ENCODE measurements at regions not wholly inside any gene's neighbourhood (a gene's known extent, or its start where the extent isn't known, plus 50 kb on each side); places are given as distances from the start of the nearest gene placed in this dataset.

DNA sequence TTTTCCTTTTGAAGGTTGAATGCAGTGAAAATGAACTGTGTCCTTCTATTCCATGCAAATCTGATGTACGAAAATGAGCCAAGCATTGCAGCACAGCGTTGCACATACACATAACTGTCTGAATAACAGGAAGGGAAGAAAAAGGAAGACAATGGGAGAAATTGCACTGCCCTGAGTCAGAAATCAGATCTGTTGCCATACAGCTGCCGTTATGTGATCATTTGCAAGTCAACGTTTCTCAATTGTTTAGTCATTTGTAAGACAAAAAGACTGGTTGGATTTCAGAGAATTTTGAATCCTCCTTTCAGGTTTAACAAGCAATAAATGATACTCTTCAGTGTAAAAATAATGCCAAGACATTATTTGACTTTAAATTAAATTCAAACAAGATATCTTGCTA lies 284.1 kb downstream of the DSEL start:
- H3K27me3 ChIP-seq (ENCODE audit: control insufficient read depth, insufficient read depth, low read length), result no peaks in the 10 kb centered on the region
- H3K36me3 ChIP-seq (ENCODE audit: control insufficient read depth, insufficient read depth, low read length), result no peaks in the 10 kb centered on the region
- no peak overlapping the region for H3K27ac ChIP-seq (ENCODE audit: low read depth, low read length)
- H3K4me1 ChIP-seq (ENCODE audit: control insufficient read depth, insufficient read depth, low read length), result no peaks in the 10 kb centered on the region
- no peak for DNase-seq (ENCODE audit: low read depth in 4 of 6, low spot score in 6 of 6)
- H3K9me3 ChIP-seq (ENCODE audit: control insufficient read depth, insufficient read depth, low read length), result no peaks in the 10 kb centered on the region
- H3K4me3 ChIP-seq (ENCODE audit: low read depth, low read length), result no peak overlapping the region
- WGBS (ENCODE audit: insufficient coverage), result 56% methylated on average over 1 of the region's 4 CpGs

DNA sequence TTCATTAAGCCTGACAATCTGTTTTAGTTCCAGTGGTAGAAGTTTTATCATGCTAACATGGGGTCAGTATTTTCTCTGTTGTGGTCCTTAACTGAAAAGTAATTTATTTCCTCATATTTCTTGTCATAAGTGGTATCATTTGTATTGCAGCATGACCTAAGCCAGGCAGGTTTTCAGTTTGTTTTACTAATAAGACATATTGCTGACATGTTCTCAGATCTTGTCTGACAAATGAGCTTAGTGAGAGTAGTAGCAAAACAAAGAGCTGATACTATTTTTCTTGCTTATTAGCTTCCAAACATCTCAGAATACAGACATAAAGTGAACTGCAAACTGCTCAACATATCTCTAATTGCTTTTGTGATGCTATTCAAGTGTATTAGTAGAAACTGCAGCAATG lies 293.6 kb downstream of the DSEL start:
- DNase-seq (ENCODE audit: low read depth in 4 of 6, low spot score in 6 of 6), result peak in 1 of 6 donors; percentile 19
- Histone ChIP-seq H3K27ac (ENCODE audit: low read depth, low read length) (no peak overlapping the region), H3K9me3 (ENCODE audit: control insufficient read depth, insufficient read depth, low read length) (no peaks in the 10 kb centered on the region), H3K4me1 (ENCODE audit: control insufficient read depth, insufficient read depth, low read length) (no peaks in the 10 kb centered on the region), H3K27me3 (ENCODE audit: control insufficient read depth, insufficient read depth, low read length) (no peaks in the 10 kb centered on the region), H3K4me3 (ENCODE audit: low read depth, low read length) (no peak overlapping the region), H3K36me3 (ENCODE audit: control insufficient read depth, insufficient read depth, low read length) (no peaks in the 10 kb centered on the region)

DNA sequence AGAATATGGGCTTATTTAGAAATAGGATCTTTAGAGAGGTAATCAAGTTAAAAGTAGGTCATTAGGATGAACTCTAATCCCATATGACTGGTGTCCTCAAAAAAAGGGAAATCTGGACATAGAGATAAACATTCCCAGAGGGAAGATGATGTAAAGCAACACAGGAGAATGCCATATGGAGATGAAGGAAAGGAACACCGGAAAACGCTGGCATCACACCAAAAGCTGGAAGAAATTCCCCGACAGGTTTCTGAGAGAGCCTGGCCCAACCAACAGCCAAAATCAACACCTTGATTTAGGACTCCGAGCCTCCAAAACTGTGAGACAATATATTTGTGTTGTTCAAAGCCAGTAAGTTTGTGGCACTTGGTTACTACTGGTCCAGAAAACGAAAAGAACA lies 296.7 kb downstream of the DSEL start:
- 78% methylated on average over 3 of the region's 5 CpGs for WGBS (ENCODE audit: insufficient coverage)
- H3K27me3 ChIP-seq (ENCODE audit: control insufficient read depth, insufficient read depth, low read length), result no peaks in the 10 kb centered on the region
- no peak for DNase-seq (ENCODE audit: low read depth in 4 of 6, low spot score in 6 of 6)
- H3K27ac ChIP-seq (ENCODE audit: low read depth, low read length), result no peak overlapping the region
- H3K4me1 ChIP-seq (ENCODE audit: control insufficient read depth, insufficient read depth, low read length), result no peaks in the 10 kb centered on the region
- no peak overlapping the region for H3K4me3 ChIP-seq (ENCODE audit: low read depth, low read length)
- no peaks in the 10 kb centered on the region for H3K9me3 ChIP-seq (ENCODE audit: control insufficient read depth, insufficient read depth, low read length)
- H3K36me3 ChIP-seq (ENCODE audit: control insufficient read depth, insufficient read depth, low read length), result no peaks in the 10 kb centered on the region

DNA sequence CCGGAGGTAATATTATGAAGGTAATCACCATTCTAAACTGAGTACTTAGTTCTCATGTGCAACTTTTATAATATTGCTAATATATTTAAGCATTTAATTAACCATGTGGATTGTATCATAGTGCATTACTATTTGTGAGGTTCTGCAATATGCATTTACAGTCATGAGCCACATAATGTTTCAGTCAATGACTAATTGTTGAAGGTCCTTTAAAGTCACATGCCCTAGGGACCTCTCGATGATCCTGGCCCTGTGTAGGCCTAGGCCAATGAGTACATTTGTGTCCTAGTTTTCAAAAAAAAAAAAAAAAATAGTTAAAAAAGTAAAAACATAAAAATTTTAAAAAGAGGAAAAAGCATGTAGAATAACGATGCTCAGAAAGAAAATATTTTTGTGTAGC lies 298.0 kb downstream of the DSEL start:
- WGBS (ENCODE audit: insufficient coverage), result no CpG with 5 or more reads among the region's 3 CpGs
- Histone ChIP-seq H3K9me3 (ENCODE audit: control insufficient read depth, insufficient read depth, low read length) (no peaks in the 10 kb centered on the region), H3K4me3 (ENCODE audit: low read depth, low read length) (no peak overlapping the region), H3K36me3 (ENCODE audit: control insufficient read depth, insufficient read depth, low read length) (no peaks in the 10 kb centered on the region), H3K4me1 (ENCODE audit: control insufficient read depth, insufficient read depth, low read length) (no peaks in the 10 kb centered on the region), H3K27ac (ENCODE audit: low read depth, low read length) (no peak overlapping the region), H3K27me3 (ENCODE audit: control insufficient read depth, insufficient read depth, low read length) (no peaks in the 10 kb centered on the region)
- DNase-seq (ENCODE audit: low read depth in 4 of 6, low spot score in 6 of 6), result no peak

DNA sequence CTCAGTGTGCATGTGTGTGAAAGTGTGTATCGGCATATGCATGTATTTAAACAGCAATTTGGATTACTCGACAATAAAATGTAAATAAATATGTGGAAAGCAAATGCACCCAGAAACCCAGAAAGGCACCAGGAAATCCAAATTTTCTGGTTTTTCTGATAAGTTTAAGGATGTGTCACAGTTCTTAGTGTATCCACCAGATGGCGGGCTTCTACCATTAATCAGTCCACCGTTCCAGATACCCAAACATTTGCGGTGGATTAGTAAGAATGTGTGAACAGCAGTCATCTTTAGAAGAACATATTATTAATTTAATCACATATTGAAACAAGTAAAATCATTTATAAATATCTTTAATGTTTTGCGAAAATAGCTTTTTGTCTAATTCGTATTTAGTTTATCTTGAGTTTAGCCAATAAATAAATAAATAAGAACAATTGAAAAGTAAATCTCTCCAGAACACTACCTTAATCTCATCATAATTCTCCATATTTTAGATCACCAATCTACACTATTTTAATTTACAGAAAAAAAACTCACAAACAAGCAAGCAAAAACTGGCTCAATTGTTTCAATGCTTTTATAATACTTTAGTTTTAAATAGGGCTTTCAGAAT lies 298.9 kb downstream of the DSEL start:
- Histone ChIP-seq H3K9me3 (ENCODE audit: control insufficient read depth, insufficient read depth, low read length) (no peaks in the 10 kb centered on the region), H3K4me1 (ENCODE audit: control insufficient read depth, insufficient read depth, low read length) (no peaks in the 10 kb centered on the region), H3K36me3 (ENCODE audit: control insufficient read depth, insufficient read depth, low read length) (no peaks in the 10 kb centered on the region), H3K27me3 (ENCODE audit: control insufficient read depth, insufficient read depth, low read length) (no peaks in the 10 kb centered on the region), H3K27ac (ENCODE audit: low read depth, low read length) (no peak overlapping the region), H3K4me3 (ENCODE audit: low read depth, low read length) (no peak overlapping the region)
- peak; percentile 43 to 93 (median 62) for DNase-seq (ENCODE audit: low read depth in 4 of 6, low spot score in 6 of 6)
- WGBS (ENCODE audit: insufficient coverage), result no CpG with 5 or more reads among the region's 7 CpGs

DNA sequence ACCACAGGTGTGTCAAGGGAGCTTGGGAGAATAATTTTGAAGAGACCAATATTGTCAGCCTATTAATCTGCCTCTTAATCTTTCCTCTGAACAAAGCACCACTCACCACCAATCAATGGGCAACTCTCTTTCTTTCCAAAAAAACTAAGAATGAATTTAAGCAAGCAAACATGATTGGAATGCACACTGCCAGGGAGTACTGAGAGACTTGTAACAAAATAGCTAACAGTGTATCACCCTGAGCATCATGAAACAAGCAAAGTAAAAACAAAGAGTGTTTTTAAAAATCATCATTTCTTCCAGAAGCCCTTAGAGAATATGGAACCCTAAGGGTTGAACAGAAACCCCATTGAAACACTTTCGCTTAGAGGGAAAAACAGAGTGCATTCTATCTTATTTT lies 299.7 kb downstream of the DSEL start:
- Histone ChIP-seq H3K4me3 (ENCODE audit: low read depth, low read length) (no peak overlapping the region), H3K27me3 (ENCODE audit: control insufficient read depth, insufficient read depth, low read length) (no peaks in the 10 kb centered on the region), H3K27ac (ENCODE audit: low read depth, low read length) (no peak overlapping the region), H3K36me3 (ENCODE audit: control insufficient read depth, insufficient read depth, low read length) (no peaks in the 10 kb centered on the region), H3K9me3 (ENCODE audit: control insufficient read depth, insufficient read depth, low read length) (no peaks in the 10 kb centered on the region), H3K4me1 (ENCODE audit: control insufficient read depth, insufficient read depth, low read length) (no peaks in the 10 kb centered on the region)
- WGBS (ENCODE audit: insufficient coverage), result no CpG with 5 or more reads among the region's 1 CpG
- no peak for DNase-seq (ENCODE audit: low read depth in 4 of 6, low spot score in 6 of 6)

DNA sequence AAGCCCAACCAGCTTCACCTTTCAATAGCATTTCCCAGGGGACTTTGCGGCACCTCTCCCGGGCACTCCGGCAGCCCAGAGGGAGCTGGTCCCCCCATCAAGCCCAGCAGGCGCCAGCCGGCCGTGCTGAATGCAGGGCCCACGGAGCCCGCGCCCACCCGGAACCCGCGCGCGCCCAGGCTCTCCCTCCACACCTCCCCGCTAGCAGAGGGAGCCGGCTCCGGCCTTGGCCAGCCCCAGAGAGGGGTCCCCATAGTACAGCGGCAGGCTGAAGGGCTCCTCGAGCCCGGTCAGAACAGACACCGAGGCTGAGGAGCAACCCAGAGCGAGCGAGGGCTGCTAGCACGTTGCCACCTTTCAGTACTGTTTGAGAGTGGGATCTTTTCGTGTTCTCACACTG lies 300.8 kb downstream of the DSEL start:
- Histone ChIP-seq H3K36me3 (ENCODE audit: control insufficient read depth, insufficient read depth, low read length) (no peaks in the 10 kb centered on the region), H3K27ac (ENCODE audit: low read depth, low read length) (no peak overlapping the region), H3K9me3 (ENCODE audit: control insufficient read depth, insufficient read depth, low read length) (no peaks in the 10 kb centered on the region), H3K27me3 (ENCODE audit: control insufficient read depth, insufficient read depth, low read length) (no peaks in the 10 kb centered on the region), H3K4me3 (ENCODE audit: low read depth, low read length) (no peak overlapping the region), H3K4me1 (ENCODE audit: control insufficient read depth, insufficient read depth, low read length) (no peaks in the 10 kb centered on the region)
- 94% methylated on average over 21 of the region's 25 CpGs for WGBS (ENCODE audit: insufficient coverage)
- no peak for DNase-seq (ENCODE audit: low read depth in 4 of 6, low spot score in 6 of 6)

DNA sequence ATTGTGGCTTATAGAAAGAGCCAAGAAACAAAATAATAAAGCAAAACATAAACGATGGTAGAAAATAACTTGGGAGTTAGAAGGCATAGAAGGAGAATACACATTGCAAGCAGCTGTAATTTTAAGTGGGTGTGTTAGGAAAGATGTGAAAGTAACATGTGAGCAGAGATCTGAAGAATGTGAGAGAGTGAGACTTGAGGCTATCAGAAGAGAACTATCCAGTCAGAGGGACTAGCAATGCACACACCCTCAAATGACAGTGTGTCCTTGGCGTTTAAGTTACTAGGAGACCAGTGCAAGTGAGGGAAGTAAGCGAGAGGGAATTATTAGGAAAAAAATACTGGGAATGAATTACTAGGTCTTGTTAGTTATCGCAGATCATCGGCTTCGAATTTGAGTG lies 304.9 kb downstream of the DSEL start:
- 90% methylated on average over 6 of the region's 6 CpGs for WGBS (ENCODE audit: insufficient coverage)
- DNase-seq (ENCODE audit: low read depth in 4 of 6, low spot score in 6 of 6), result no peak
- H3K9me3 ChIP-seq (ENCODE audit: control insufficient read depth, insufficient read depth, low read length), result no peaks in the 10 kb centered on the region
- H3K4me1 ChIP-seq (ENCODE audit: control insufficient read depth, insufficient read depth, low read length), result no peaks in the 10 kb centered on the region
- no peaks in the 10 kb centered on the region for H3K36me3 ChIP-seq (ENCODE audit: control insufficient read depth, insufficient read depth, low read length)
- no peak overlapping the region for H3K4me3 ChIP-seq (ENCODE audit: low read depth, low read length)
- no peak overlapping the region for H3K27ac ChIP-seq (ENCODE audit: low read depth, low read length)
- no peaks in the 10 kb centered on the region for H3K27me3 ChIP-seq (ENCODE audit: control insufficient read depth, insufficient read depth, low read length)

DNA sequence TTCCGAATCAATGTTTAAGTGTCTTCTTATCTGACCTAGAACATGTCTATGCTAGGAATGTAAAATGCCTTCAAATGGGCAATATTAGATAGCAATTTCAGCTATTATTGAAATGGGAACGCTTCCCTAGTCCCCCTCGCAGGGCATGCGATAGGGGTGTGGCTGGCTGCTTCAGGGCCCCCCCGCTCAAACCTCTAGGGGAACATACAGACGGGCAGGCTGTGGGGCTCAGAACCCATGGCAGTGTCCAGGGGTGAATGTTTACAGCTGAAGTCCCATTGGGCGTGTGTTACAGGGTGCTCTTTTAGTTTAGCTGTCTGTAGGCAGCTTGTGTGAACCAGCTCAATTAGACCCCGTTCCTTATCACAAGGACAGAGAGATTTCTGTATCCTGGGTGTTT lies 315.9 kb downstream of the DSEL start:
- Histone ChIP-seq H3K27ac (ENCODE audit: low read depth, low read length) (no peak overlapping the region), H3K9me3 (ENCODE audit: control insufficient read depth, insufficient read depth, low read length) (no peaks in the 10 kb centered on the region), H3K36me3 (ENCODE audit: control insufficient read depth, insufficient read depth, low read length) (no peaks in the 10 kb centered on the region), H3K4me3 (ENCODE audit: low read depth, low read length) (no peak overlapping the region), H3K4me1 (ENCODE audit: control insufficient read depth, insufficient read depth, low read length) (no peaks in the 10 kb centered on the region), H3K27me3 (ENCODE audit: control insufficient read depth, insufficient read depth, low read length) (no peaks in the 10 kb centered on the region)
- 77% methylated on average over 7 of the region's 8 CpGs for WGBS (ENCODE audit: insufficient coverage)
- DNase-seq (ENCODE audit: low read depth in 4 of 6, low spot score in 6 of 6), result no peak

DNA sequence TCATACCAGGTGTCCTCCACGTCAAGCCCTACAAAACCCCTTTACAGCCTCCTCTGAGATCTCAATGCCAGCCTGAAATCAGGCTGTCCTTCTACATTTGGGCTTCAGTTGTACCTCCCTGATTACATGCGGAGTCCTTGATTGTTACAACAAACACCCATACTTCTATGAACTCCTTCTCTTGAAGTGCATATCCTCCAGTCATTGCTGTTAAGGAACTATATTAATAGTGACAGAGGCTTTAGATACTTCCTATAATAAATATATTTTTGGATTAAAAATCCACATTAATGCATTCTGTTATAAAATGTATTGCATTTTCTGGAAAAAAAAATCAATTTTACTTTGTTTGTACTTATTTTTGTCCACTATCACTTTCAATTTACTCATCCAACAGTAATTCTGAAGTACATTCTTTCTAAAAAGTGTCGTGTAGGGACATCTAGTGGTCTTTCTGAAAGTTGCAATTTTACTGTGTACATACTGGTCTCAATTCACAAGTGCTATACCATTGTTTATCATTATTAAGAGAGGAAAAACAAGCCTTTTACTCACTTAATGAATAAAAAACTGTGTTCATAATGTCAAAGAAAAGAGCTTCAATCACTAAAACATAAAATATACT lies 316.4 kb downstream of the DSEL start:
- Histone ChIP-seq H3K36me3 (ENCODE audit: control insufficient read depth, insufficient read depth, low read length) (no peaks in the 10 kb centered on the region), H3K27me3 (ENCODE audit: control insufficient read depth, insufficient read depth, low read length) (no peaks in the 10 kb centered on the region), H3K4me1 (ENCODE audit: control insufficient read depth, insufficient read depth, low read length) (no peaks in the 10 kb centered on the region), H3K27ac (ENCODE audit: low read depth, low read length) (no peak overlapping the region), H3K4me3 (ENCODE audit: low read depth, low read length) (no peak overlapping the region), H3K9me3 (ENCODE audit: control insufficient read depth, insufficient read depth, low read length) (no peaks in the 10 kb centered on the region)
- peak; percentile 60 to 95 (median 68) for DNase-seq (ENCODE audit: low read depth in 4 of 6, low spot score in 6 of 6)
- WGBS (ENCODE audit: insufficient coverage), result 47% methylated on average over 2 of the region's 3 CpGs

Measured in spinal cord (tissue), 9 donors.